Lower lobe of right lung (tissue), 2 donors: ENCODE measurements at regions not wholly inside any gene's neighbourhood (a gene's known extent, or its start where the extent isn't known, plus 50 kb on each side); places are given as distances from the start of the nearest gene placed in this dataset.
A peak's percentile ranks its signal among the peaks of the same experiment; 100 is the strongest.
"Not testable (repeated sequence)": the region's sequence is repeated elsewhere in the genome, so short reads cannot be mapped to it uniquely, and the experiment has no call there.

Experiments
- ATAC-seq, 2 donors: fragments of 200-7000 bp; cut with Tn5 transposase; one replicate each; pipeline ENCODE4 v1.9.1; 2020 to 2022; ENCODE audit warnings: mild to moderate bottlenecking in 2 of 2, moderate library complexity in 2 of 2
- DNase-seq: peaks from one replicate; pipeline ENCODE4 v3.0.0-alpha.2; 2020
- H3K27ac ChIP-seq: fragments of 200-600 bp; one replicate; pipeline ENCODE4 v1.8.0; 2022
- H3K27me3 ChIP-seq: fragments of 200-600 bp; one replicate; pipeline ENCODE4 v1.8.0; 2022; ENCODE audit warnings: low read depth
- H3K36me3 ChIP-seq: fragments of 200-600 bp; one replicate; pipeline ENCODE4 v1.8.0; 2022; ENCODE audit warnings: mild to moderate bottlenecking
- H3K4me1 ChIP-seq: fragments of 200-600 bp; one replicate; pipeline ENCODE4 v1.8.0; 2022
- H3K4me3 ChIP-seq: fragments of 200-600 bp; one replicate; pipeline ENCODE4 v1.8.0; 2022; ENCODE audit warnings: mild to moderate bottlenecking
- H3K9me3 ChIP-seq: fragments of 200-600 bp; one replicate; pipeline ENCODE4 v1.8.0; 2022
- CTCF ChIP-seq: fragments of 200-600 bp; IDR thresholded peaks from one replicate; pipeline ENCODE4 v1.8.0; 2022; ENCODE audit warnings: antibody characterized with exemption, mild to moderate bottlenecking
- intact Hi-C: fragments of 100-400 bp; cut with DNase I; formaldehyde crosslinking; loops from one replicate; pipeline ENCODE4 v1.11.0; 2022
- donor health status: DM: no; HTN: yes; CAD: no; lungs with severe emphysema.

DNA sequence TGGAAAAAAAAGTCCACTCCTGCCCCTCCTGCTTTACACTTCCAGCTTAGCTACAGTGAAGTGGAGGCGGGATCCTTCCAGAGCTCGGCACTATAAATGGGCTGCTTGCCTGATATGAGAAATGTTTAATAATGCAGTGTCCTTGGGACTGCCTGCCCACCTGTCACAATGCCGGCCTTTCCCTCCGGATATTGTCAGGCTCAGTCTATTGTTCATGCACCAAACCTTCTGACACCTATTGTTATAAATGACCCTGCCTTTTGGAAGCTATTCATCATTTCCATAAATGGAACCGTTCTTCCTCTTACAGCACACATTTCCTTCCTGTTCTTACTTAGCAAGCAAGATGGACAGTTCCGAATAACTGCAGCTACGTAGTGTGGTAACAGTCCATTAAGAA lies 146.3 kb downstream of the DMAC1 start:
- no peaks in the 10 kb centered on the region for H3K4me1 ChIP-seq
- no peaks in the 10 kb centered on the region for H3K27me3 ChIP-seq
- no peak for TF ChIP-seq CTCF
- intact Hi-C loops = no loop called here
- no peak overlapping the region for H3K27ac ChIP-seq
- ATAC-seq (peak in 1 of 2 donors; percentile 24), DNase-seq (no peak)
- no peaks in the 10 kb centered on the region for H3K9me3 ChIP-seq
- H3K4me3 ChIP-seq = no peak overlapping the region
- no peaks in the 10 kb centered on the region for H3K36me3 ChIP-seq

GRCh38 chr9:7640231-7640630 lies 159.3 kb downstream of the DMAC1 start:
- no peak for ATAC-seq
- intact Hi-C loops = no loop called here

GRCh38 chr9:7639471-7639870 lies 160.1 kb downstream of the DMAC1 start:
- Histone ChIP-seq H3K27me3 (no peaks in the 10 kb centered on the region), H3K4me3 (no peak overlapping the region), H3K27ac (no peak overlapping the region), H3K4me1 (no peaks in the 10 kb centered on the region), H3K9me3 (no peaks in the 10 kb centered on the region), H3K36me3 (no peaks in the 10 kb centered on the region)
- intact Hi-C loops = no loop called here
- DNase-seq (no peak), ATAC-seq (no peak)
- TF ChIP-seq CTCF = no peak

More at GRCh38 chr9:7640231-7640630, 159.3 kb downstream of the DMAC1 start:
- no peaks in the 10 kb centered on the region for H3K4me1 ChIP-seq
- H3K36me3 ChIP-seq = no peaks in the 10 kb centered on the region
- no peak for DNase-seq
- H3K27ac ChIP-seq = no peak overlapping the region
- H3K4me3 ChIP-seq = no peak overlapping the region
- no peak for TF ChIP-seq CTCF
- no peaks in the 10 kb centered on the region for H3K27me3 ChIP-seq
- no peaks in the 10 kb centered on the region for H3K9me3 ChIP-seq

- Histone ChIP-seq H3K36me3 (no peaks in the 10 kb centered on the region), H3K4me3 (no peak overlapping the region), H3K9me3 (no peaks in the 10 kb centered on the region), H3K27ac (no peak overlapping the region), H3K4me1 (no peaks in the 10 kb centered on the region), H3K27me3 (no peaks in the 10 kb centered on the region)
- ATAC-seq (no peak), DNase-seq (no peak)
- TF ChIP-seq CTCF = no peak
- intact Hi-C loops = no loop called here
Measured at GRCh38 chr9:7636838-7637467, 162.6 kb downstream of the DMAC1 start.

DNA sequence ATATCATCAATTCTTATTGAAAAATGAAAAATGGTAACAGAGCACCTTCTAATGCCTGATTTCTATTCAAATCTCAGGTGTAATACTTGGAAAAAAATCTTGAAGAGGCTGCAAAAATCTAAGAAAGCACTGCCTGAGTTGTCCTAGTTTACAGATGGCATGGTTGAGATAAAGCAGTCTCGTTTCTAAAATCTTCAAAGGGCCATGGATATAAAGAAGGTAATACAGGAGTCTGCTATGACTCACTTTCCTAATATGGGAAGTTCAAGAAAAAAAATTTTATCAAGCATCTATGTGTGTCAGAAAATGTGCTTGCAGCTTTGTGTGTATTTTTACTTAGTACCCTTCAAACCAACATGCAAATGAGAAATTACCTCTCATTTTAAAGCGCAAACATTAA lies 163.3 kb downstream of the DMAC1 start:
- Histone ChIP-seq H3K36me3 (no peaks in the 10 kb centered on the region), H3K4me3 (no peak overlapping the region), H3K27ac (no peak overlapping the region), H3K4me1 (no peaks in the 10 kb centered on the region), H3K9me3 (no peaks in the 10 kb centered on the region), H3K27me3 (no peaks in the 10 kb centered on the region)
- DNase-seq (no peak), ATAC-seq (no peak)
- intact Hi-C loops = no loop called here
- TF ChIP-seq CTCF = no peak

DNA sequence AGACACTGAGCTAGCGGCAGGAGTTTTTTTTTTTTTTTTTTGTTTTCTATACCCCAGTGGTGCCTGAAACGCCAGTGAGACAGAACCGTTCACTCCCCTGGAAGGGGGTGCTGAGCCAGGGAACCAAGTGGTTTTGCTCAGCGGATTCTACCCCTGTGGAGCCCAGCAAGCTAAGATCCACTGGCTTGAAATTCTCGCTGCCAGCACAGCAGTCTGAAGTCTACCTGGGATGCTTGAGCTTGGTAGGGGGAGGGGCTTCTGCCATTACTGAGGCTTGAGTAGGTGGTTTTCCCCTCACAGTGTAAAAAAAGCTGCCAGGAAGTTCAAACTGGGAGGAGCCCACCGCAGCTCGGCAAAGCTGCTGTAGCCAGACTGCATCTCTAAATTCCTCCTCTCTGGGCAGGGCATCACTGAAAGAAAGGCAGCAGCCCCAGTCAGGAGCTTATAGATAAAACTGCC lies 173.0 kb downstream of the DMAC1 start:
- H3K4me1 ChIP-seq, ATAC-seq: not testable (repeated sequence)

More for the DNA sequence above, 173.0 kb downstream of the DMAC1 start:
- H3K4me3 ChIP-seq, H3K9me3 ChIP-seq, H3K27me3 ChIP-seq, DNase-seq, H3K27ac ChIP-seq, intact Hi-C loops, H3K36me3 ChIP-seq: not testable (repeated sequence)
